ENCODE measurements at regions not wholly inside any gene's neighbourhood (a gene's known extent, or its start where the extent isn't known, plus 50 kb on each side); places are given as distances from the start of the nearest gene placed in this dataset.

DNA sequence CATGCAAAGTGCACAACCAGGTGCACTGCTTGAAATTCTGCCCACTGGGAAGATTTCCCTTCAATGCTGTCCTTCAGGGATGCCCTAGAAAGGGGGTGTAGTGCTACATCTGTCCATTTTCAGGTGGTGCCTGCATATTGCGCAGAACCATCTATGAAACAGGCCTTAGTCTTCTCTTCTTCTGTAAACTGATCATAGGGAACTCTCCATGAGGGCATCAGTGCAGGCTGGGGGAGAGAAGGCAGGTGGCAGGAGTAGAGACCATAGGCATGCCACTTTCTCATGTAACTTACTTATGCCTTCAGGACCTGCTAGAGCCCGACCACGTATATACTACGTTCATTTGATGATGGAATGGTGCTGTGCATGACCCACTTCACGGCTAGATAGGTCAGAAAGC lies 912.1 kb downstream of the SLC4A3 start:
- no peak overlapping the region for H3K27ac ChIP-seq
- no peak overlapping the region for H3K4me3 ChIP-seq
- TF ChIP-seq, protein P1, sequence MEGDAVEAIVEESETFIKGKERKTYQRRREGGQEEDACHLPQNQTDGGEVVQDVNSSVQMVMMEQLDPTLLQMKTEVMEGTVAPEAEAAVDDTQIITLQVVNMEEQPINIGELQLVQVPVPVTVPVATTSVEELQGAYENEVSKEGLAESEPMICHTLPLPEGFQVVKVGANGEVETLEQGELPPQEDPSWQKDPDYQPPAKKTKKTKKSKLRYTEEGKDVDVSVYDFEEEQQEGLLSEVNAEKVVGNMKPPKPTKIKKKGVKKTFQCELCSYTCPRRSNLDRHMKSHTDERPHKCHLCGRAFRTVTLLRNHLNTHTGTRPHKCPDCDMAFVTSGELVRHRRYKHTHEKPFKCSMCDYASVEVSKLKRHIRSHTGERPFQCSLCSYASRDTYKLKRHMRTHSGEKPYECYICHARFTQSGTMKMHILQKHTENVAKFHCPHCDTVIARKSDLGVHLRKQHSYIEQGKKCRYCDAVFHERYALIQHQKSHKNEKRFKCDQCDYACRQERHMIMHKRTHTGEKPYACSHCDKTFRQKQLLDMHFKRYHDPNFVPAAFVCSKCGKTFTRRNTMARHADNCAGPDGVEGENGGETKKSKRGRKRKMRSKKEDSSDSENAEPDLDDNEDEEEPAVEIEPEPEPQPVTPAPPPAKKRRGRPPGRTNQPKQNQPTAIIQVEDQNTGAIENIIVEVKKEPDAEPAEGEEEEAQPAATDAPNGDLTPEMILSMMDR (IDR thresholded peaks at IDR 0.05) = no peak
- no peaks in the 10 kb centered on the region for H3K4me1 ChIP-seq
- no peak for DNase-seq
- intact Hi-C loops (cut with DNase I) = no loop called here
- H3K36me3 ChIP-seq = no peaks in the 10 kb centered on the region
- H3K27me3 ChIP-seq = no peaks in the 10 kb centered on the region
- H3K9me3 ChIP-seq = peaks cover 0 to 26% of the 10 kb centered on the region in 2 donors
- no peak for ATAC-seq

DNA sequence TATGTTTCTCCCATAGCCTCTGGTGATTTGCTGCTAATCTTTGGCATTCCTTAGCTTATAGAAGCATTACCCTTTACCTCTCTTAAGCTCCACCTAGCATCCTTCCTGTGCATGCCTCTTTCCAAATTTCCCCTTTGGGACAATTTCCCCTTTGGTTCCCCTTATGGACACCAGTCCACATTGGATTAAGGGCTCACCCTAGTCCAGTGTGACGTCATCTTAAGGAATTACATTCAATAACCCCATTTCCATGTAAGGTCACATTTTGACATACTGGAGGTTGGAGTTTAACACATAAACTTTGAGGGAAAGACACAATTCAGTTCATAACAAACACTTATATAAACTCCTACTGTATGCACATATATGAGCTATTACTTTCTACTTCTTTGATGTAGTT lies 916.6 kb downstream of the SLC4A3 start:
- no peak overlapping the region for H3K27ac ChIP-seq
- no peaks in the 10 kb centered on the region for H3K4me1 ChIP-seq
- no peaks in the 10 kb centered on the region for H3K36me3 ChIP-seq
- no peak overlapping the region for H3K4me3 ChIP-seq
- H3K9me3 ChIP-seq = peaks cover 0 to 16% of the 10 kb centered on the region in 2 donors
- ATAC-seq (no peak), DNase-seq (no peak)
- TF ChIP-seq, protein P1 (IDR thresholded peaks at IDR 0.05) = no peak
- no peaks in the 10 kb centered on the region for H3K27me3 ChIP-seq
- intact Hi-C loops (cut with DNase I) = no loop called here

DNA sequence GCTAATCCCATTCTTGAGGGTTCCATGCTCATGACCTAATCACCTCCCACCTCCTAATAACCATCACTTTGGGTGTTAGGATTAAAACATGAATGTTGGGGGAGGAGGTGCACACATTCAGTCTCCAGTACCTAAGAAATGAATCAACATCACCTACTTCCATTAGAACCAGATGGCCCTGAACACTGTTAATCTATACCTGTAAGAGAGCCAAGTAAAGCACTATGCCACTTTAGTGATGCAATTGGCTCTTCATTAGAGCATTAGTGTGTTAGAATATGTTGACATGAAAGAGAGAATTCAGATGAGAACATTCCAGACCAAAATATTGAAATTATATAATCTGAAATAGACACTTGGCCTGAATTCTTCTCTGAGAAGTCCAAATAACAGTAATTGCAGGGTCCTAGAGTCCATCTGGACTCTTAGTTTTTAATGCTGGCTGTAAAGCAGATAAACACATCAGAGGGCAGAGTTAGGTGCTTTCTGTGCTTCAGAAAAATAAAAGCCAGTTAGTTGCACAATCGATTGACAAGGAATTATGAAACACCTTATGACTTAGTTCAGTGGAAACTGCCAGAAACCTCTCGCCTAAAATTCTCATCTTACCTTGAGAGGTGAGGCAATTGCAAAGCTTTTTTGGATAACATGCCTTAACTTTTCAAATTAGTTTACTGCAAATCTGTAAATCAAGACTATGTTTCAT lies 923.7 kb downstream of the SLC4A3 start:
- no peaks in the 10 kb centered on the region for H3K36me3 ChIP-seq
- no peaks in the 10 kb centered on the region for H3K27me3 ChIP-seq
- no peaks in the 10 kb centered on the region for H3K4me1 ChIP-seq
- intact Hi-C loops (cut with DNase I) = no loop called here
- H3K9me3 ChIP-seq = no peaks in the 10 kb centered on the region
- ATAC-seq (no peak), DNase-seq (no peak)
- no peak overlapping the region for H3K4me3 ChIP-seq
- H3K27ac ChIP-seq = no peak overlapping the region
- TF ChIP-seq, protein P1 (IDR thresholded peaks at IDR 0.05) = no peak

DNA sequence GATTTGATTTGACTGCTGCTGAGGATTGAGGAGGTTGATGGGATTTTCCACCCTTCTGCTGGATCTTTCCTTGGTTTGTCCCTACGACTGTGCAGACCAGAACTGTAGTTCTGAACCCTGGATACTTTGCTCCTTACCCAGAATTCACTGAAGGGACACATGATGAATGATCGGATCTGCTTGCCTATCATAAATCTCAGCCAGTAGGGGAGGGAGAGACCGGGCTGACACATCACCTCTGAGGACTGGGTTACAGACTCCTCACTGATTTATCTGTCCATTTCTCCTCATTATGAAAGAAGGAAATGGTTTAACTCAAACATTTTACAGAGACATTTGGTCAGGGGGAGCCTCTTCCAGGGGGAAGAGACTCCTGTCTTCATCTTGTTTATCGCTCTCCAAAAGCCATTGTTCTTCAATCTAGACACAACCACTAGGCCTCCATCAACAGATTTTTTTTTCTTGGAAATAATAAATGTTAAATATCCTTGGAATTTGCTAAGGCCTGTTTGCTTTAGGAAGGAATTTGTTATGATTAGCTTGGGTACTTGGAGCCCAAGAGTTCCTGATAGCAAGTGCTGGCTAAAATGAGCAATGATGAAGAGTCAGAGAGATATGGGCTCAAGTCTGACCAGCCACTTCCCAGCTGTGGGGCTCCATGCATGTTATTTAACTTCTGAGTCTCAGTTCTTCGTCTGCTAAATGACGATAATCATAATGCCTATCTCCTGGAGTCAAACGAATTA lies 925.5 kb downstream of the SLC4A3 start:
- no peak overlapping the region for H3K27ac ChIP-seq
- H3K4me3 ChIP-seq = no peak overlapping the region
- no peaks in the 10 kb centered on the region for H3K27me3 ChIP-seq
- ATAC-seq = no peak
- peak in 2 of 4 donors; percentile 9 for DNase-seq
- TF ChIP-seq, protein P1 (IDR thresholded peaks at IDR 0.05) = no peak
- intact Hi-C loops (cut with DNase I) = no loop called here
- H3K9me3 ChIP-seq = no peaks in the 10 kb centered on the region
- no peaks in the 10 kb centered on the region for H3K4me1 ChIP-seq
- no peaks in the 10 kb centered on the region for H3K36me3 ChIP-seq

DNA sequence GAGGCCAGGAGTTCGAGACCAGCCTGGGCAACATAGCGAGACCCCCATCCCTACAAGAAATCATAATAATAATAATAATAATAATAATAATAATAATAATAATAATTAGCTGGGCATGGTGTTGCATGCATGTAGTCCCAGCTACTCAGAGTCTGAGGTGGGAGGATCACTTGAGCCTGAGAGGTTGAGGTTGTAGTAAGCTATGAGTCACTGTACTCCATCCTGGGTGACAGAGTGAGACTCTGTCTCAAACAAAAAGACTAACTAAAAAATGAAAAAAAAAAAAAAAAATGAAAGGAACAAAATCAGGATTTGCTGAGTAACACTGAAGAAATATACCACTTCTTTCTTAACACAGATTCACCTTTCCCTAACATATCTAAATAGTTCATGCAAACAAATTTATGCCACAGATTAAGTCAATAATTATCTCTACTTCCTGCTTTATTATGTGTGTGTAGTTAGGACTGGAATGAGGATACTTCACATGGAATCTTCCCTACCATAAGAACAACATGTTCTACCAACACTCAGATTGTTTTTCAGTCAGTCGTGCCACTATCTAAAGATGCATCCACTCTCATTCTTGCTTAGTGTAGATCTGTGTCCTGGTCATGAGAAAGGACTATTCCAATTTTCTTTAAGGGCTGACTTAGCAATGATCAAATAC lies 928.7 kb downstream of the SLC4A3 start:
- TF ChIP-seq, protein P1 (IDR thresholded peaks at IDR 0.05) = no peak
- Histone ChIP-seq H3K4me1 (no peaks in the 10 kb centered on the region), H3K4me3 (no peak overlapping the region), H3K27me3 (no peaks in the 10 kb centered on the region), H3K36me3 (no peaks in the 10 kb centered on the region), H3K27ac (no peak overlapping the region), H3K9me3 (no peaks in the 10 kb centered on the region)
- DNase-seq = no peak
- intact Hi-C loops (cut with DNase I) = no loop called here
- ATAC-seq = peak; percentile 41
